DND-41 (cell line): ENCODE measurements at regions not wholly inside any gene's neighbourhood (a gene's known extent, or its start where the extent isn't known, plus 50 kb on each side); places are given as distances from the start of the nearest gene placed in this dataset.

Source experiments
- ATAC-seq: fragments of 200-7000 bp; cut with Tn5 transposase; 3 replicates; pipeline ENCODE4 v1.9.1; 2021; ENCODE audit warnings: low read depth; ENCODE audit not compliant: insufficient read depth
- DNase-seq: peaks from one replicate; pipeline ENCODE4 v3.0.0-alpha.2; 2020
- H2AFZ ChIP-seq: 2 replicates; pipeline ENCODE4 v1.6.0; 2012; ENCODE audit warnings: low read depth, low read length
- H3K27ac ChIP-seq: 2 replicates; pipeline ENCODE4 v1.5.1; 2012; ENCODE audit warnings: low read length, inconsistent platforms
- H3K27me3 ChIP-seq: fragments of 200-600 bp; sonication (generic); 2 replicates; pipeline ENCODE4 v1.6.0; 2012; ENCODE audit warnings: low read length, mild to moderate bottlenecking, inconsistent platforms; ENCODE audit not compliant: insufficient read depth, poor library complexity
- H3K36me3 ChIP-seq: 2 replicates; pipeline ENCODE4 v1.5.1; 2012; ENCODE audit warnings: low read length, inconsistent platforms; ENCODE audit not compliant: insufficient read depth
- H3K4me1 ChIP-seq: 2 replicates; pipeline ENCODE4 v1.5.1; 2012; ENCODE audit warnings: mild to moderate bottlenecking, low read length; ENCODE audit not compliant: insufficient read depth
- H3K4me2 ChIP-seq: 2 replicates; pipeline ENCODE4 v1.6.0; 2012; ENCODE audit warnings: mild to moderate bottlenecking, moderate library complexity, low read length, inconsistent platforms; ENCODE audit not compliant: insufficient read depth
- H3K4me3 ChIP-seq, 2 experiments: fragments of 200-600 bp in 1 of 2; shearing (Covaris generic) in 1 of 2; 2 replicates each; pipeline ENCODE4 v1.5.1; 2012 to 2016; ENCODE audit warnings: inconsistent platforms in 2 of 2, low read length in 2 of 2, mild to moderate bottlenecking in 2 of 2, low read depth in 1 of 2, moderate library complexity in 1 of 2
- H3K79me2 ChIP-seq: 2 replicates; pipeline ENCODE4 v1.6.0; 2012; ENCODE audit warnings: low read length, inconsistent platforms; ENCODE audit not compliant: insufficient read depth
- H3K9ac ChIP-seq: 2 replicates; pipeline ENCODE4 v1.6.0; 2012; ENCODE audit warnings: low read depth, mild to moderate bottlenecking, inconsistent platforms, low read length, moderate library complexity
- H3K9me3 ChIP-seq: 2 replicates; pipeline ENCODE4 v1.5.1; 2012; ENCODE audit warnings: low read length, moderate library complexity, mild to moderate bottlenecking, inconsistent platforms; ENCODE audit not compliant: insufficient read depth, severe bottlenecking
- H4K20me1 ChIP-seq: 2 replicates; pipeline ENCODE4 v1.6.0; 2012; ENCODE audit warnings: low read length; ENCODE audit not compliant: insufficient read depth
- EZH2 ChIP-seq: IDR thresholded peaks from 3 replicates; pipeline ENCODE4 v1.6.1; 2012; ENCODE audit warnings: borderline replicate concordance, low read depth, mild to moderate bottlenecking, moderate library complexity, low read length, inconsistent platforms; ENCODE audit not compliant: severe bottlenecking
- TF ChIP-seq, protein P1 (sequence below): IDR thresholded peaks from 2 replicates; pipeline ENCODE4 v1.5.1; 2012; ENCODE audit warnings: borderline replicate concordance, low read length, moderate library complexity, mild to moderate bottlenecking; ENCODE audit not compliant: poor library complexity, severe bottlenecking; ENCODE audit errors: extremely low read depth

DNA sequence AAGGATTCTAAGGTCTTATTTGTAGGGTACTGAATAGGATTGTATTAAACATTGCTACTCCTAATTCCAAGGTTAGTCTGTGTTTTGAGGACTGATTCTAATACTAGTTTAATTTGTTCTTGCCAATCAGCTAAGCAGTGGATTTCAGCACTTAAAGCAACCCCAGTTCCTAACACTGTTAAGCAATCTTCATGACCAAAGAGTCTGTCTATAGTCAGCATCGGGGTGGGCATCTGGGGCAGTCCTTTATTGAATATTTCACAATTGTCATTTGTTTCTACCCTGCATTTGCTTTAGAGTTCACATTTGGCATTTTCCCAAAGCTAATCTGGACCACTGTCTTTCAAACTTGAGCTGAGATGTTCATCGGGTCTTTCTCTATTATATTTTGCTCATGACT lies 248.0 kb upstream of the TANK start:
- H3K4me1 ChIP-seq: no peaks in the 10 kb centered on the region
- no peaks in the 10 kb centered on the region for H3K79me2 ChIP-seq
- H3K4me2 ChIP-seq: no peak overlapping the region
- no peaks in the 10 kb centered on the region for H3K27me3 ChIP-seq
- ATAC-seq: no peak
- no peak overlapping the region for H2AFZ ChIP-seq
- TF ChIP-seq, protein P1, sequence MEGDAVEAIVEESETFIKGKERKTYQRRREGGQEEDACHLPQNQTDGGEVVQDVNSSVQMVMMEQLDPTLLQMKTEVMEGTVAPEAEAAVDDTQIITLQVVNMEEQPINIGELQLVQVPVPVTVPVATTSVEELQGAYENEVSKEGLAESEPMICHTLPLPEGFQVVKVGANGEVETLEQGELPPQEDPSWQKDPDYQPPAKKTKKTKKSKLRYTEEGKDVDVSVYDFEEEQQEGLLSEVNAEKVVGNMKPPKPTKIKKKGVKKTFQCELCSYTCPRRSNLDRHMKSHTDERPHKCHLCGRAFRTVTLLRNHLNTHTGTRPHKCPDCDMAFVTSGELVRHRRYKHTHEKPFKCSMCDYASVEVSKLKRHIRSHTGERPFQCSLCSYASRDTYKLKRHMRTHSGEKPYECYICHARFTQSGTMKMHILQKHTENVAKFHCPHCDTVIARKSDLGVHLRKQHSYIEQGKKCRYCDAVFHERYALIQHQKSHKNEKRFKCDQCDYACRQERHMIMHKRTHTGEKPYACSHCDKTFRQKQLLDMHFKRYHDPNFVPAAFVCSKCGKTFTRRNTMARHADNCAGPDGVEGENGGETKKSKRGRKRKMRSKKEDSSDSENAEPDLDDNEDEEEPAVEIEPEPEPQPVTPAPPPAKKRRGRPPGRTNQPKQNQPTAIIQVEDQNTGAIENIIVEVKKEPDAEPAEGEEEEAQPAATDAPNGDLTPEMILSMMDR: no peak
- no peak for TF ChIP-seq EZH2
- no peak overlapping the region for H3K27ac ChIP-seq
- no peaks in the 10 kb centered on the region for H3K9me3 ChIP-seq
- no peaks in the 10 kb centered on the region for H3K36me3 ChIP-seq
- no peak overlapping the region for H3K9ac ChIP-seq
- DNase-seq: no peak
- H4K20me1 ChIP-seq: no peaks in the 10 kb centered on the region
- no peak overlapping the region for H3K4me3 ChIP-seq

GRCh38 chr2:160913323-160913722 lies 246.9 kb upstream of the TANK start:
- TF ChIP-seq, protein P1: no peak
- TF ChIP-seq EZH2: no peak
- no peak overlapping the region for H3K4me2 ChIP-seq
- H3K4me1 ChIP-seq: no peaks in the 10 kb centered on the region
- H3K9me3 ChIP-seq: no peaks in the 10 kb centered on the region
- no peak overlapping the region for H3K4me3 ChIP-seq
- ATAC-seq (peak; percentile 94), DNase-seq (peak; percentile 53)
- H3K79me2 ChIP-seq: no peaks in the 10 kb centered on the region
- no peak overlapping the region for H3K9ac ChIP-seq
- no peaks in the 10 kb centered on the region for H3K27me3 ChIP-seq
- H3K27ac ChIP-seq: no peak overlapping the region
- no peaks in the 10 kb centered on the region for H3K36me3 ChIP-seq
- no peak overlapping the region for H2AFZ ChIP-seq
- H4K20me1 ChIP-seq: no peaks in the 10 kb centered on the region

DNA sequence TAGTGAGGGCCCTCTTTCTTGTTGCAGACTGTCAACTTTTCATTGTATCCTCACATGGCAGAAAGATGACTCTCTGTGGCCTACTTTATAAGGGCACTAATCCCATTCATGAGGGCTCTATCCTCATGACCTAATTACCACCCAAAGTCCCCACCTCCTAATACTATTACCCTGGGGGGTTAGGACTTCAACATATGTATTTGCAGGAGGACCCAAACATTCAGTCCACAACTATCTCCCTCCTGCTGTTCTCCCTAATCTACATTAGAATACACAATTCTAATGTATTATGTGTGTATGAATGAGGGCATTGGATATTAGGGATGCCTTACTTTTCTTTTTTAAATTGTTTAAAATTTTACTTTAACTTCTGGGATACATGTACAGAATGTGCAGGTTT lies 246.0 kb upstream of the TANK start:
- Histone ChIP-seq H3K9me3 (no peaks in the 10 kb centered on the region), H3K36me3 (no peaks in the 10 kb centered on the region), H3K27ac (no peak overlapping the region), H3K4me2 (no peak overlapping the region), H3K9ac (no peak overlapping the region), H3K27me3 (no peaks in the 10 kb centered on the region), H2AFZ (no peak overlapping the region), H3K4me1 (no peaks in the 10 kb centered on the region), H4K20me1 (no peaks in the 10 kb centered on the region), H3K4me3 (no peak overlapping the region), H3K79me2 (no peaks in the 10 kb centered on the region)
- DNase-seq (no peak), ATAC-seq (no peak)
- TF ChIP-seq EZH2: no peak
- TF ChIP-seq, protein P1: no peak

GRCh38 chr2:160916300-160916699 lies 243.9 kb upstream of the TANK start:
- H3K36me3 ChIP-seq: no peaks in the 10 kb centered on the region
- no peak overlapping the region for H3K4me2 ChIP-seq
- no peaks in the 10 kb centered on the region for H3K4me1 ChIP-seq
- H3K9me3 ChIP-seq: no peaks in the 10 kb centered on the region
- no peaks in the 10 kb centered on the region for H3K79me2 ChIP-seq
- no peak overlapping the region for H3K9ac ChIP-seq
- DNase-seq (no peak), ATAC-seq (no peak)
- no peaks in the 10 kb centered on the region for H4K20me1 ChIP-seq
- no peaks in the 10 kb centered on the region for H3K27me3 ChIP-seq
- TF ChIP-seq, protein P1: no peak
- no peak for TF ChIP-seq EZH2
- H3K4me3 ChIP-seq: no peak overlapping the region
- H2AFZ ChIP-seq: no peak overlapping the region
- no peak overlapping the region for H3K27ac ChIP-seq
